Kasumi-1 (cell line): ENCODE measurements at regions not wholly inside any gene's neighbourhood (a gene's known extent, or its start where the extent isn't known, plus 50 kb on each side); places are given as distances from the start of the nearest gene placed in this dataset.
"Not testable (repeated sequence)": the region's sequence is repeated elsewhere in the genome, so short reads cannot be mapped to it uniquely, and the experiment has no call there.

Experiments
- DNase-seq, 2 experiments: peaks; one replicate each; lab custom pipeline; 2025; lab: John Stamatoyannopoulos, UW

- DNase-seq, result no peak
Measured at GRCh38 chr10:2106641-2107040, 369.3 kb upstream of the ADARB2 start.

GRCh38 chr10:2099321-2099720 is 362.0 kb upstream of the ADARB2 start:
- DNase-seq, result no peak

- no peak for DNase-seq
Measured at GRCh38 chr10:2097937-2098336, 360.6 kb upstream of the ADARB2 start.

GRCh38 chr10:2094171-2094570 is 356.8 kb upstream of the ADARB2 start:
- DNase-seq, result no peak

- no peak for DNase-seq
Measured at GRCh38 chr10:2083591-2083990, 346.3 kb upstream of the ADARB2 start.

- no peak for DNase-seq
Measured at GRCh38 chr10:2081501-2081900, 344.2 kb upstream of the ADARB2 start.

- DNase-seq, result no peak
Measured at GRCh38 chr10:2079603-2080078, 342.3 kb upstream of the ADARB2 start.

GRCh38 chr10:2077231-2077630 is 339.9 kb upstream of the ADARB2 start:
- no peak for DNase-seq

GRCh38 chr10:2076528-2076927 is 339.2 kb upstream of the ADARB2 start:
- no peak for DNase-seq

- DNase-seq, result no peak
Measured at GRCh38 chr10:2067015-2067414, 329.7 kb upstream of the ADARB2 start.

- no peak for DNase-seq
Measured at GRCh38 chr10:2054728-2055127, 317.4 kb upstream of the ADARB2 start.

GRCh38 chr10:2053805-2054204 is 316.5 kb upstream of the ADARB2 start:
- no peak for DNase-seq

GRCh38 chr10:2051108-2051507 is 313.8 kb upstream of the ADARB2 start:
- no peak for DNase-seq

GRCh38 chr10:2049560-2049959 is 312.2 kb upstream of the ADARB2 start:
- no peak for DNase-seq

GRCh38 chr10:2048337-2048973 is 311.1 kb upstream of the ADARB2 start:
- no peak for DNase-seq

- no peak for DNase-seq
Measured at GRCh38 chr10:2047679-2048078, 310.4 kb upstream of the ADARB2 start.

GRCh38 chr10:2043379-2043778 is 306.1 kb upstream of the ADARB2 start:
- DNase-seq, result no peak

- DNase-seq, result no peak
Measured at GRCh38 chr10:2038036-2038435, 300.7 kb upstream of the ADARB2 start.

- no peak for DNase-seq
Measured at GRCh38 chr10:2037246-2037645, 299.9 kb upstream of the ADARB2 start.

- no peak for DNase-seq
Measured at GRCh38 chr10:2036209-2036608, 298.9 kb upstream of the ADARB2 start.

- no peak for DNase-seq
Measured at GRCh38 chr10:2030046-2030445, 292.7 kb upstream of the ADARB2 start.

GRCh38 chr10:2026936-2027335 is 289.6 kb upstream of the ADARB2 start:
- no peak for DNase-seq

GRCh38 chr10:2024750-2025149 is 287.4 kb upstream of the ADARB2 start:
- not testable (repeated sequence) for DNase-seq

- DNase-seq, result no peak
Measured at GRCh38 chr10:2023687-2024086, 286.4 kb upstream of the ADARB2 start.
